Vagina (tissue), 2 donors: ENCODE measurements at regions not wholly inside any gene's neighbourhood (a gene's known extent, or its start where the extent isn't known, plus 50 kb on each side); places are given as distances from the start of the nearest gene placed in this dataset.

Experiments used
- DNase-seq, 2 donors: peaks; one replicate each; pipeline ENCODE4 v3.0.0-alpha.2; 2017; ENCODE audit errors: extremely low spot score in 2 of 2
- H3K27ac ChIP-seq: fragments of 200-600 bp; sonication (generic); one replicate; pipeline ENCODE4 v1.5.1; 2019
- H3K27me3 ChIP-seq: fragments of 200-600 bp; sonication (generic); one replicate; pipeline ENCODE4 v1.5.1; 2019
- H3K36me3 ChIP-seq, 2 donors: fragments of 200-600 bp; sonication (generic); one replicate each; pipeline ENCODE4 v1.5.1; 2017 to 2019
- H3K4me1 ChIP-seq: fragments of 200-600 bp; sonication (generic); one replicate; pipeline ENCODE4 v1.5.1; 2019
- H3K4me3 ChIP-seq, 2 donors: fragments of 200-600 bp; sonication (generic); 1 replicate in 1 of 2; 2 replicates in 1 of 2; pipeline ENCODE4 v1.5.1; 2016 to 2019
- H3K9me3 ChIP-seq: fragments of 200-600 bp; sonication (generic); one replicate; pipeline ENCODE4 v1.5.1; 2019
- POLR2A ChIP-seq, 2 donors: fragments of 450-650 bp; IDR thresholded peaks; one replicate each; pipeline ENCODE4 v1.6.1; 2017; ENCODE audit warnings: antibody characterized with exemption in 2 of 2, mild to moderate bottlenecking in 2 of 2, moderate library complexity in 2 of 2
- POLR2AphosphoS5 ChIP-seq, 2 donors: sonication (generic); formaldehyde crosslinking; IDR thresholded peaks; one replicate each; pipeline ENCODE4 v1.9.0; 2017; ENCODE audit warnings: antibody characterized with exemption in 2 of 2, mild to moderate bottlenecking in 2 of 2, low read depth in 1 of 2; ENCODE audit not compliant: insufficient read depth in 1 of 2
- intact Hi-C: fragments of 100-400 bp; cut with DNase I; formaldehyde crosslinking; loops from one replicate; pipeline ENCODE4 v1.15.1; 2023
- TF ChIP-seq, protein P1 (sequence below), 3 experiments: fragments of 450-650 bp in 2 of 3; fragments of 200-600 bp in 1 of 3; sonication (generic) in 1 of 3; IDR thresholded peaks; one replicate each; pipeline ENCODE4 v1.5.1; 2017 to 2019; ENCODE audit warnings: antibody characterized with exemption in 3 of 3, mild to moderate bottlenecking in 2 of 3, moderate library complexity in 2 of 3

DNA sequence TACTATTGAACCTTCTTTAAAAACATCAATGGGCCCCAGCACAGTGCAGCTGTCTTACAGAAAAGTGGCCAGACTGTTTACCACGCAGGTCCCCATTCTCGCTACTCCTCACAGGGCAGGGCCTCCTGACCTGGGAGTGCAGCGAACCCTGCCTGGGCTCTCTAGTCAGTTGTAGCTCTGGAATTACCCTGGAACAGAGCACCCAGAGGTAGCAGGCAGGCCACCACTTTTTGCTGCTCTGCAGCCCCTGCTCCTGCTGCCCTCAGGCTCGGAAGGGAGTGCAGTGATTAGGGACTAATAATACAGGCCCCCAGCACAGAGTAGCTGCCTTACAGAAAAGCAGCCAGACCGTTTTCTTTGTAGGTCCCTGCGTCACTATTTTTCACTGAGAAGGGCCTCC, 1563.0 kb downstream of the SUCLG1 start:
- Histone ChIP-seq H3K27me3 (no peaks in the 10 kb centered on the region), H3K36me3 (no peaks in the 10 kb centered on the region), H3K4me3 (no peak overlapping the region), H3K4me1 (no peaks in the 10 kb centered on the region), H3K9me3 (no peaks in the 10 kb centered on the region), H3K27ac (no peak overlapping the region)
- intact Hi-C loops: no loop called here
- DNase-seq: no peak
- TF ChIP-seq, protein P1, sequence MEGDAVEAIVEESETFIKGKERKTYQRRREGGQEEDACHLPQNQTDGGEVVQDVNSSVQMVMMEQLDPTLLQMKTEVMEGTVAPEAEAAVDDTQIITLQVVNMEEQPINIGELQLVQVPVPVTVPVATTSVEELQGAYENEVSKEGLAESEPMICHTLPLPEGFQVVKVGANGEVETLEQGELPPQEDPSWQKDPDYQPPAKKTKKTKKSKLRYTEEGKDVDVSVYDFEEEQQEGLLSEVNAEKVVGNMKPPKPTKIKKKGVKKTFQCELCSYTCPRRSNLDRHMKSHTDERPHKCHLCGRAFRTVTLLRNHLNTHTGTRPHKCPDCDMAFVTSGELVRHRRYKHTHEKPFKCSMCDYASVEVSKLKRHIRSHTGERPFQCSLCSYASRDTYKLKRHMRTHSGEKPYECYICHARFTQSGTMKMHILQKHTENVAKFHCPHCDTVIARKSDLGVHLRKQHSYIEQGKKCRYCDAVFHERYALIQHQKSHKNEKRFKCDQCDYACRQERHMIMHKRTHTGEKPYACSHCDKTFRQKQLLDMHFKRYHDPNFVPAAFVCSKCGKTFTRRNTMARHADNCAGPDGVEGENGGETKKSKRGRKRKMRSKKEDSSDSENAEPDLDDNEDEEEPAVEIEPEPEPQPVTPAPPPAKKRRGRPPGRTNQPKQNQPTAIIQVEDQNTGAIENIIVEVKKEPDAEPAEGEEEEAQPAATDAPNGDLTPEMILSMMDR (IDR thresholded peaks at IDR 0.05): no peak
- TF ChIP-seq POLR2A (IDR thresholded peaks at IDR 0.05): no peak
- no peak for TF ChIP-seq POLR2AphosphoS5 (IDR thresholded peaks at IDR 0.05; ENCODE audit: insufficient read depth in 1 of 2, low read depth in 1 of 2)

DNA sequence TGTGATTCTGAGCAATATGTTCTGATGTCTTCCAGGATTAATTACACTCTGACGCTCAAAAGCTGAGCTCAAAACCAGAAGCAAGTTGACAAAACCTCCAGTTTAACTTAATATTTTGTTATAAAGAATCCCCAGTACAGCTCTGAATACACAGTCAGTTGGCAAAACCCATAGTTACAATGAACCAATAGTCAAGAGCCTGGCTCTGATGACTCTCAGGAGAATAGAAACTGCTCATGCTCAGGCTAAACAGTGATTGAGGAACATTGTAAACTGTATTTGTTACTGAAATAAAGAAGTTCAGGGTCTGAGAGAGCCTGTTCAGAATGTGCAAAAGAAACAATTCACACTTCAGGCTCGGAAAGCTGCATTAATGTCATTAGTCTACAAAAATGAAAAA, 1565.9 kb downstream of the SUCLG1 start:
- no peak for TF ChIP-seq POLR2AphosphoS5 (IDR thresholded peaks at IDR 0.05; ENCODE audit: insufficient read depth in 1 of 2, low read depth in 1 of 2)
- TF ChIP-seq, protein P1 (IDR thresholded peaks at IDR 0.05): no peak
- TF ChIP-seq POLR2A (IDR thresholded peaks at IDR 0.05): no peak
- no peaks in the 10 kb centered on the region for H3K9me3 ChIP-seq
- H3K27me3 ChIP-seq: no peaks in the 10 kb centered on the region
- no peaks in the 10 kb centered on the region for H3K36me3 ChIP-seq
- intact Hi-C loops: no loop called here
- no peak for DNase-seq
- no peak overlapping the region for H3K4me3 ChIP-seq
- no peaks in the 10 kb centered on the region for H3K4me1 ChIP-seq
- H3K27ac ChIP-seq: no peak overlapping the region

DNA sequence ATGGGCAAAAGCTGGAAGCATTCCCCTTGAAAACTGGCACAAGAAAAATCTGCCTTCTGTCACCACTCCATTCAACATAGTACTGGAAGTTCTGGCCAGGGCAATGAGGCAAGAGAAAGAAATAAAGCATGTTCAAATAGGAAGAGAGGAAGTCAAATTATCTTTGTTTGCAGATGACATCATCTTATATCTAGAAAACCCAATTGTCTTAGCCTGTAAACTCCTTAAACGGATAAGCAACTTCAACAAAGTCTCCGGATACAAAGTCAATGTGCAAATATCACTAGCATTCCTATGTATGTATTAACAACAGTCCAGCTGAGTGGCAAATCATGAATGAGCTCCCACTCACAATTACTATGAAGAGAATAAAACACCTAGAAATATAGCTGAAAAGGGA, 1579.3 kb downstream of the SUCLG1 start:
- H3K27ac ChIP-seq: no peak overlapping the region
- H3K4me3 ChIP-seq: no peak overlapping the region
- no peak for DNase-seq
- intact Hi-C loops: no loop called here
- no peaks in the 10 kb centered on the region for H3K4me1 ChIP-seq
- TF ChIP-seq, protein P1 (IDR thresholded peaks at IDR 0.05): no peak
- TF ChIP-seq POLR2A (IDR thresholded peaks at IDR 0.05): no peak
- TF ChIP-seq POLR2AphosphoS5 (IDR thresholded peaks at IDR 0.05; ENCODE audit: insufficient read depth in 1 of 2, low read depth in 1 of 2): no peak
- no peaks in the 10 kb centered on the region for H3K27me3 ChIP-seq
- no peaks in the 10 kb centered on the region for H3K36me3 ChIP-seq
- no peaks in the 10 kb centered on the region for H3K9me3 ChIP-seq

DNA sequence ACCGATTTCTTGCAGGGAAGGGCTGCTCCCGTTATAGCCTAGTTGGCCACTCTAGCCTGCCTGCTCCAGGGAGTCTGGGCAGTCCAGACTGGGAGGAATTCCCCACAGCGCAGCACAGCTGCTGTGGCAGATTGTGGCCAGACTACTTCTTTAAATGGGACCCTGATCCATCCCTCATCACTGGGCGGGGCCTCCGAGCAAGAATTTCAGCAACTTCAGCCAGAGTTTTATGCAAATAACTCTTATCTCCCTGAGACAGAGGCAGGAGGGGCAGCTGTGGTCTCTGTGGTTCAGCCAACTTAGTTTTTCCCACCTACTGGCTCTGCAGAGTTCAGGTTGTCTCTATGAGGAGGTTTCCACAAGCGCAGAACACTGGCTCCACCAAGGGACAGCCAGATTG, 1583.2 kb downstream of the SUCLG1 start:
- DNase-seq: no peak
- TF ChIP-seq POLR2AphosphoS5 (IDR thresholded peaks at IDR 0.05; ENCODE audit: insufficient read depth in 1 of 2, low read depth in 1 of 2) (no peak), POLR2A (IDR thresholded peaks at IDR 0.05) (no peak)
- TF ChIP-seq, protein P1 (IDR thresholded peaks at IDR 0.05): no peak
- H3K36me3 ChIP-seq: no peaks in the 10 kb centered on the region
- no peak overlapping the region for H3K27ac ChIP-seq
- H3K9me3 ChIP-seq: no peaks in the 10 kb centered on the region
- intact Hi-C loops: no loop called here
- H3K4me3 ChIP-seq: no peak overlapping the region
- no peaks in the 10 kb centered on the region for H3K27me3 ChIP-seq
- H3K4me1 ChIP-seq: no peaks in the 10 kb centered on the region

DNA sequence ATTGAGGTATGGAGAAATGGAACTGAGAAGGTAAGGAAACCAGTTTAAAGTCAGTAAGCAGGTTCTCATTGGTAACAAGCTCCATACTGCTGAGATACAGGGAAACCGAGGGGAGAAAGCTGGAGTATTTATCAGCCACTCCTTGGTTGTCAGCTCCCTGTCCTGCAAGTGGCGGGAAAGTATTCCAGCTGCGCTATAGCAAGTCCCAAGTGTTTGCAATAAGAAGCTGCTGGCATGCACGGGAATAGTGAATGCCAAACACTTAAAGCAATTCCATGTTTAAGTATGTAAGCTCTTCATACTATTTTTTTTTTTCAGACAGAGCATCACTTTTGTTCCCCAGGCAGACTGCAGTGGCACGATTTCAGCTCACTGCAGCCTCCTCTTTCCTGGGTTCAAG, 1601.1 kb downstream of the SUCLG1 start:
- no peak for TF ChIP-seq POLR2AphosphoS5 (IDR thresholded peaks at IDR 0.05; ENCODE audit: insufficient read depth in 1 of 2, low read depth in 1 of 2)
- TF ChIP-seq, protein P1 (IDR thresholded peaks at IDR 0.05): no peak
- no peaks in the 10 kb centered on the region for H3K36me3 ChIP-seq
- no peak overlapping the region for H3K4me3 ChIP-seq
- intact Hi-C loops: no loop called here
- DNase-seq: no peak
- H3K27me3 ChIP-seq: no peaks in the 10 kb centered on the region
- H3K4me1 ChIP-seq: no peaks in the 10 kb centered on the region
- H3K9me3 ChIP-seq: no peaks in the 10 kb centered on the region
- no peak overlapping the region for H3K27ac ChIP-seq
